Calu3 (cell line): ENCODE measurements at regions not wholly inside any gene's neighbourhood (a gene's known extent, or its start where the extent isn't known, plus 50 kb on each side); places are given as distances from the start of the nearest gene placed in this dataset.

Experiments
- BruUV-seq: library from RNA; stranded (reverse); fragments of 400-500 nt; replicated peaks from 2 replicates; lab custom pipeline; 2021; lab: Mats Ljungman, UMichigan
- CTCF ChIA-PET: fragments of 300-600 bp; sonication (Branson Sonifier 250); formaldehyde crosslinking; loops from one replicate; lab custom pipeline; 2022; ENCODE audit warnings: antibody characterized with exemption; lab: Charles Lee
- DNase-seq: peaks from one replicate; pipeline ENCODE4 v3.0.0; 2022
- H3K27ac Mint-ChIP-seq: one replicate; pipeline ENCODE4 v1.8.0; 2022; ENCODE audit warnings: mixed read lengths; ENCODE audit not compliant: unreplicated experiment
- H3K27me3 Mint-ChIP-seq: one replicate; pipeline ENCODE4 v1.8.0; 2022; ENCODE audit warnings: mixed read lengths; ENCODE audit not compliant: unreplicated experiment
- H3K36me3 Mint-ChIP-seq: one replicate; pipeline ENCODE4 v1.8.0; 2022; ENCODE audit warnings: mild to moderate bottlenecking, moderate library complexity, mixed read lengths; ENCODE audit not compliant: insufficient read depth, unreplicated experiment
- H3K4me1 Mint-ChIP-seq: one replicate; pipeline ENCODE4 v1.8.0; 2022; ENCODE audit warnings: mild to moderate bottlenecking, low read depth, mixed read lengths; ENCODE audit not compliant: unreplicated experiment
- H3K4me3 Mint-ChIP-seq: one replicate; pipeline ENCODE4 v1.8.0; 2022; ENCODE audit warnings: mild to moderate bottlenecking, low read depth, moderate library complexity, mixed read lengths; ENCODE audit not compliant: unreplicated experiment
- H3K9me3 Mint-ChIP-seq: one replicate; pipeline ENCODE4 v1.8.0; 2022; ENCODE audit warnings: low read depth, mixed read lengths; ENCODE audit not compliant: unreplicated experiment
- intact Hi-C: fragments of 100-400 bp; cut with micrococcal nuclease; formaldehyde crosslinking; loops from one replicate; pipeline ENCODE4 v1.10.0; 2022; ENCODE audit not compliant: unreplicated experiment
- TF ChIP-seq, protein P1 (sequence below): fragments of 200-600 bp; IDR thresholded peaks from one replicate; pipeline ENCODE4 v1.8.0; 2022; ENCODE audit warnings: antibody characterized with exemption; ENCODE audit not compliant: unreplicated experiment

DNA sequence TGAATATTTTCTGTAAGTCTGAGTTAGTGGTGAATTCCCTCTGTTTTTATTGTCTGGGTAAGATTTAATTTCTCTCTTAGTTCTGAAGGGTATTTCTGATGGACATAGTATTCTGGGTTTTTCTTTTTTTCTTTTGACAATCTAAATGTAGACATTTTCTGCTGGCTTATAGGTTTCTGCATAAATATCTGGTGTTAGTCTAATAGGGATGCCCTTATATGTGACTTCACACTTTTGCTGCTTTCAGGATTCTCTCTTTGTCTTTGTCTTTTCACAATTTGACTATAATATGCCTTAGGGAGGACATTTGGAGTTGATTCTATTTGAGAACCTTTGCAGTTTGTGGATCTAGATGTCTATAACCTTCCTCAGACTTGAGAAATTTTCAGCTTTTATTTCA is 667.2 kb downstream of the EPHA7 start:
- no peaks in the 10 kb centered on the region for H3K27me3 Mint-ChIP-seq

DNA sequence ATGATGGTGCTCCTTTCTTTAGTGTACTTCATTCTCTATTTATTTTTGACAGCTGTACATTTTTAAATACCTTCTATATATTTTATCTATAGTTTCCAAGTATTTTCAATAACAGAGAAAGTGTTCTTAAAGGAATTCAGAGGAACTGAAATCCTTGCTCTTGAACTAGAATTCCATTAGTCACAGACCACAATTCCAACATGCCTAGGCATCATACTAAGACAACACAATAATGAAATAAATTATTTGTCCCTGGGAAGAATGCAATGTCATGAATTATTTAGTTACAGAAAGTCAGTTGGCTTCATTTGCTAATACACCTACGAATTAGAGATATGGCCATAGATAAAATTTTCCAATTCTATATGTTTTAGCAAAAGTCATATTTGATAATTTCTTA is 671.2 kb downstream of the EPHA7 start:
- Mint-ChIP-seq H3K4me3 (no peak overlapping the region), H3K9me3 (peaks cover 8% of the 10 kb centered on the region), H3K4me1 (no peaks in the 10 kb centered on the region), H3K27ac (no peak overlapping the region), H3K27me3 (no peaks in the 10 kb centered on the region), H3K36me3 (no peaks in the 10 kb centered on the region)
- no peak for DNase-seq
- TF ChIP-seq, protein P1, sequence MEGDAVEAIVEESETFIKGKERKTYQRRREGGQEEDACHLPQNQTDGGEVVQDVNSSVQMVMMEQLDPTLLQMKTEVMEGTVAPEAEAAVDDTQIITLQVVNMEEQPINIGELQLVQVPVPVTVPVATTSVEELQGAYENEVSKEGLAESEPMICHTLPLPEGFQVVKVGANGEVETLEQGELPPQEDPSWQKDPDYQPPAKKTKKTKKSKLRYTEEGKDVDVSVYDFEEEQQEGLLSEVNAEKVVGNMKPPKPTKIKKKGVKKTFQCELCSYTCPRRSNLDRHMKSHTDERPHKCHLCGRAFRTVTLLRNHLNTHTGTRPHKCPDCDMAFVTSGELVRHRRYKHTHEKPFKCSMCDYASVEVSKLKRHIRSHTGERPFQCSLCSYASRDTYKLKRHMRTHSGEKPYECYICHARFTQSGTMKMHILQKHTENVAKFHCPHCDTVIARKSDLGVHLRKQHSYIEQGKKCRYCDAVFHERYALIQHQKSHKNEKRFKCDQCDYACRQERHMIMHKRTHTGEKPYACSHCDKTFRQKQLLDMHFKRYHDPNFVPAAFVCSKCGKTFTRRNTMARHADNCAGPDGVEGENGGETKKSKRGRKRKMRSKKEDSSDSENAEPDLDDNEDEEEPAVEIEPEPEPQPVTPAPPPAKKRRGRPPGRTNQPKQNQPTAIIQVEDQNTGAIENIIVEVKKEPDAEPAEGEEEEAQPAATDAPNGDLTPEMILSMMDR: no peak
- BruUV-seq: no TSS peak
- intact Hi-C loops: no loop called here
- CTCF ChIA-PET: no interaction called here

More for the DNA sequence above, 667.2 kb downstream of the EPHA7 start:
- intact Hi-C loops: no loop called here
- TF ChIP-seq, protein P1: no peak
- CTCF ChIA-PET: no interaction called here
- no TSS peak for BruUV-seq
- H3K4me1 Mint-ChIP-seq: no peaks in the 10 kb centered on the region
- DNase-seq: no peak
- no peaks in the 10 kb centered on the region for H3K36me3 Mint-ChIP-seq
- H3K9me3 Mint-ChIP-seq: peaks cover 3% of the 10 kb centered on the region
- H3K4me3 Mint-ChIP-seq: no peak overlapping the region
- no peak overlapping the region for H3K27ac Mint-ChIP-seq

DNA sequence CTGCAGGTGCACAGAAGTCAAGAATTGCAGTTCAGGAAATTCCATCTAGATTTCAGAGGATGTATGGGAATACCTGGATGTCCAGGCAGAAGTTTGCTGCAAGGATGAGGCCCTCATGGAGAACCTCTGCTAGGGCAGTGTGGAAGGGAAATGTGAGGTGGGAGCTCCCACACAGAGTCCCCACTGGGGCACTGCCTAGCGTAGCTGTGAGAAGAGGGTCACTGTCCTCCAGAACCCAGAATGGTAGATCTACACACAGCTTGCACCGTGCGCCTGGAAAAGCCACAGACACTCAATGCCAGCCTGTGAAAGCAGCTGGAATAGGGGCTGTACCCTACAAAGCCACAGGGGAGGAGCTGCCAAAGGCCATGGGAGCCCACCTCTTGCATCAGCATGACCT is 681.4 kb downstream of the EPHA7 start:
- peaks cover 3% of the 10 kb centered on the region for H3K9me3 Mint-ChIP-seq
- no peak overlapping the region for H3K4me3 Mint-ChIP-seq
- BruUV-seq: no TSS peak
- no peak for DNase-seq
- no peaks in the 10 kb centered on the region for H3K4me1 Mint-ChIP-seq
- no peaks in the 10 kb centered on the region for H3K36me3 Mint-ChIP-seq
- CTCF ChIA-PET: no interaction called here
- intact Hi-C loops: no loop called here
- TF ChIP-seq, protein P1: no peak
- H3K27me3 Mint-ChIP-seq: no peaks in the 10 kb centered on the region
- H3K27ac Mint-ChIP-seq: no peak overlapping the region

DNA sequence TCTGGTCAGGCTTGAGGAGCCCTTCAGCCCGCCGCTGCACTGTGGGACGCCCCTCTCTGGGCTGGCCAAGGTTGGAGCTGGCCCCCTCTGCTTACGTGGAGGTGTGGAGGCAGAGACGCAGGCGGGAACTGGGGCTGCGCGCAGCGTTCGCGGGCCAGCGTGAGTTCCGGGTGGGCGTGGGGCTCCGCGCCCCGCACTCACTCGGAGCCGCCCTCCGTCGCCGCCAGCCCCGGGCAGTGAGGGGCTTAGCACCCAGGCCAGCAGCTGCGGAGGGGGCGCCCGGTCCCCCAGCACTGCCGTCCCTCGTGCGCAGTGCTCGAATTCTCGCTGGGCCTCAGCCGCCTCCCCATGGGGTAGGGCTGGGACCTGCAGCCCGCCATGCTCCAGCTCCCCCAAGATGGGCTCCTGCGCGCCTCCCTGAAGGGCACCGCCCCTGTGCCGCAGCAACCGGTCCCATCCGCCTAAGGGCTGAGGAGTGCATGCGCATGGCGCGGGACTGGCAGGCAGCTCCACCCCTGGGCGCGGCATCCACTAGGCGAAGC is 695.9 kb downstream of the EPHA7 start:
- BruUV-seq: no TSS peak
- H3K4me1 Mint-ChIP-seq: no peaks in the 10 kb centered on the region
- no peak overlapping the region for H3K27ac Mint-ChIP-seq
- CTCF ChIA-PET: no interaction called here
- H3K27me3 Mint-ChIP-seq: no peaks in the 10 kb centered on the region
- H3K36me3 Mint-ChIP-seq: no peaks in the 10 kb centered on the region
- DNase-seq: no peak
- H3K4me3 Mint-ChIP-seq: no peak overlapping the region
- intact Hi-C loops: no loop called here
- TF ChIP-seq, protein P1: no peak
- H3K9me3 Mint-ChIP-seq: peaks cover 2% of the 10 kb centered on the region
